Activated T-cell treated with anti-CD3 and anti-CD28 coated beads, Interleukin-2, amount 50 U/mL, for 48 hours (primary cell): ENCODE measurements at regions not wholly inside any gene's neighbourhood (a gene's known extent, or its start where the extent isn't known, plus 50 kb on each side); places are given as distances from the start of the nearest gene placed in this dataset.
"Not testable (repeated sequence)": the region's sequence is repeated elsewhere in the genome, so short reads cannot be mapped to it uniquely, and the experiment has no call there.

Source experiments
- DNase-seq, 2 experiments: peaks; one replicate each; pipeline ENCODE4 v3.0.0-alpha.2; 2020

- DNase-seq = no peak
Measured at GRCh38 chr2:193228276-193228675, 1033.5 kb upstream of the TMEFF2 start.

GRCh38 chr2:193222454-193222853, 1027.7 kb upstream of the TMEFF2 start:
- DNase-seq = no peak

DNA sequence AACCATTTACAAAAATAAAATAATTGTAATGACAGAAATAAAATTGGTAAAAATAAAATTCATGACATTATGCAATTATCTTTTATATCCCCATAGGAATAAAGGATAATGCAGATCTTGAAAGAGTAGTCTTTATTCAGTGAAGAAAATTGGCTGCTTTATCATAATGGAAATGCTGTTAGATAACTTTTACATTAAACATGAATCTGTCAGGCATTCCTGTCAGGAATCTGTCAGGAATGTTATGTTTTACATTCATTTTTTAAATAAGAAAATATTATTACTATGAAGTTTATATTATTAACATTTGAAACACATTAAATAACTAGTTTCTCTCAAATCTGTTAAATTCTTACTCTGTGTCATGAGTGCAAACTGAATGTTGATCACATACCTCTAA, 1024.7 kb upstream of the TMEFF2 start:
- no peak for DNase-seq

GRCh38 chr2:193201583-193201982, 1006.9 kb upstream of the TMEFF2 start:
- DNase-seq = no peak

GRCh38 chr2:193199322-193199721, 1004.6 kb upstream of the TMEFF2 start:
- DNase-seq = no peak

DNA sequence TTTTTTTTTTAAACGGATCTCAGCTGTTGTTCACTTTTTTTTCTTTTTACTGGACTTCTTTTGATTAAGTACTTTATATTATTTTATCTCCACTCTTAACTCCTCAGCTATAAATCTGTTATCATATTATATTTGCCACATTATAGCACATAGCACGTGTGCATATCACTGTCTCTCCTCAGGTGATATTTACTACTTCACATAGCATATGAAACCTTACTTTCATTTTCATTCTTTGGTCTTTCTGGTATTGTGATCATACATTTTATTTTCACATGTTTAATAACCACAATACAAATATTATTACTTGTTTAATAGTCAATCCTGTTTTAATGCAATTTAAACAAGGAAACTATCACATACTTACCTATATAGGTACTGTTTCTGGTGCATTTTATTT, 993.1 kb upstream of the TMEFF2 start:
- DNase-seq = no peak

DNA sequence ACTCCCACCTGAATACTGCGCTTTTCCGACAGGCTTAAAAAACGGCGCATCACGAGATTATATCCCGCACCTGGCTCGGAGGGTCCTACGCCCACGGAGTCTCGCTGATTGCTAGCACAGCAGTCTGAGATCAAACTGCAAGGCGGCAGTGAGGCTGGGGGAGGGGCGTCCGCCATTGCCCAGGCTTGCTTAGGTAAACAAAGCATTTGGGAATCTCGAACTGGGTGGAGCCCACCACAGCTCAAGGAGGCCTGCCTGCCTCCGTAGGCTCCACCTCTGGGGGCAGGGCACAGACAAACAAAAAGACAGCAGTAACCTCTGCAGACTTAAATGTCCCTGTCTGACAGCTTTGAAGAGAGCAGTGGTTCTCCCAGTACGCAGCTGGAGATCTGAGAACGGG, 976.2 kb upstream of the TMEFF2 start:
- not testable (repeated sequence) for DNase-seq

DNA sequence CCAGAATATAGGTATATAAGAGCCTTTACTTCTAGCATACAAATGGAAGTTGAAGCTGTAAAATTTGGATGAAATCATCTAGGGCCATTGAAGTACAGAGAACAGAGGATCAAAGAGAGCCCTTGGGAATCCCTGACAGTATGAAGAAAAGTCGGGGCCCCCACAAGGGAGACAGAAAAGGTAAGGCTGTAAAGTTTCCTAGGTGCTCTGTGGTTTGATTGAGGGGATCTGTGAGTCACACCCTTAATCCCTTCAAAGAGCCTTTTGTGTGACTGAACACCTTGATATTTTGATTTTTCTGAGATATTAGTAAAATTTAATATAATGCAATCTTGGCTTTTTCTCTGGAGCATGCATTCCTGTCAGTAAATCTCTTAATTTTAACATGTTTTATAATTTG, 961.7 kb upstream of the TMEFF2 start:
- DNase-seq = no peak

- DNase-seq = no peak
Measured at GRCh38 chr2:193154076-193154475, 959.3 kb upstream of the TMEFF2 start.

DNA sequence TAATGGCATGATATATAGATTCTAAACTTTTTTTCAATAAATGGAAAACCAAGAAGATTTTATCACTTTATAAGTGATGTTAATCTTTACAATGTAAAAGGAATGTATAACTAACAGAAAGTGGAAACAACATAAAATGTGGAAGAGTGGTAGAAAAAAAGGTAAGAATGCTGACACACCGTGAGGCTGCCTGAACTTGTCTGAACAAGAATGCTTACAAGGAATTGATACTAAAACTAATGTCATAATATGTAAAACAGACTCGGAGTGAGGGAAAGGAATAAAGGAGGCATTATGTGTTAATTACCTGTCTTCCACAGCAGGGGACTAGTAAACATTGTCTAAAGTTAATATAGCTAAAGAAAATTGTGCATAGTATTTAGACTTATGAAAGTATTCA, 958.8 kb upstream of the TMEFF2 start:
- no peak for DNase-seq

GRCh38 chr2:193142467-193142866, 947.7 kb upstream of the TMEFF2 start:
- not testable (repeated sequence) for DNase-seq

DNA sequence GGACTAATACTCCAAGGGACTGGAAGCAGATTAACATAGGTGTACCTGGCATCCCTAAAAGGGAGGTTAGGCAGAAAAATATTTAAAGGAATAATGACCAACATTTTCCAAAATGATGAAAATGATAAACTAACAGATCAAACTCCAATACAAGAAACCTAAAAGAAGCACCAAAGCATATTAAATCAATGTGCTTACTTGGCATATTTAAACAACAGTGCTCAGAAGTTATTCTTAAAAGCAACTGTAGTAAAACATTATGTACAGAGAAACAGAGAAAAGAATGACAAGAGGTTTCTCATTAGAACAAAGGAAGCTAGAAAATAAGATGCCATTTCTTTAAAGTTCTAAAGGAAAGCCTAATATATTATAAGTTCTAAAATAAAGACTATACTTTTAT, 947.3 kb upstream of the TMEFF2 start:
- DNase-seq = no peak

DNA sequence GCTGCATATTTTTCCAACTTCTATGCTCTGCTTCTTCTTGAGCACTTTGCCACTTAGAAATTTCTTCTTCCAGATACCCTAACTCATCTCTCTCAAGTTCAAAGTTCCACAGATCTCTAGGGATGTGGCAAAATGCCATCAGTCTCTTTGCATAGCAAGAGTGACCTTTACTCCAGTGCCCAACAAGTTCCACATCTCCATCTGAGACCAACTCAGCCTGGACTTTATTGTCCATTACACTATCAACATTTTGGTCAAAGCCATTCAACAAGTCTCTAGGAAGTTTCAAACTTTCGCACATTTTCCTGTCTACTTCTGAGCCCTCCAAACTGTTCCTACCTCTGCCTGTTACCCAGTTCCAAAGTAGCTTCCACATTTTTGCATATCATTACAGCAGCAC, 946.2 kb upstream of the TMEFF2 start:
- DNase-seq = not testable (repeated sequence)

- no peak for DNase-seq
Measured at GRCh38 chr2:193124815-193125214, 930.1 kb upstream of the TMEFF2 start.

GRCh38 chr2:193114827-193115226, 920.1 kb upstream of the TMEFF2 start:
- DNase-seq = no peak

DNA sequence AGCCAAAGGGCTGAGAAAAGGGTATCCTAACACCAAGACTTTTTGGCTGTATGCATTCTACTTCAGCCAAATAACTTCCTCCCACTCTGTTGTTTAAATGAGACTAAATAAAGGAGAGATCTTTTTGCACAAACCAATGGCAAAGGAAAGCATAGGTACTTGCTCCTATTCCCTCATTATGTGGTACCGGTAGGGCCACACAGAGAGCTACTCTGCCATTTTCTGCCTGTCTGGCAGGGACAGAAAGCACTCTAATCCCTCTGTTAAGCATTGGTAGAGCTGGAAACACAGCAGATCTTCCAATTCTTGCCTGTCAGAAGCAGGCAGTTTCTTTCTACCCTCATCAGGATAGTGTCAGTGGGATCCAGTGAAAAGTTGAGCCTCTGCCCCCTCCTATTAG, 918.3 kb upstream of the TMEFF2 start:
- no peak for DNase-seq

DNA sequence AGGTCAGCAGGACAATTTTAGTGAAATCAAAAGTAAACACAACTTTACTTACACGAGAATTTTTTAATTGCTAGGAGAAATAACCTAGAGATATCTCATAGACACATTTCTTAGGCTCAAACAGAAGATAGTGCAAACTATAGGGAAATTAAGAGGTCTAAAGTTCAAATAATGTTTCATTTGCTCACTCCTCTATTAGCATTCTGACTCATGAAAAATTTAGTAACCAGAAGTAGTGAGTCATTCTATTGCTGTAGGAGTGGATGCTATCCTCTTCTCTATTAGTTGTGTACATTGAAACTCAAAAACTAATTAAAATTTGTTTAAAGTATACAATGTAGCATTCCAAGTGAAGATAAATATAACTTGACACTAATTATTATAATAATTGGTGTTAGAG, 908.3 kb upstream of the TMEFF2 start:
- no peak for DNase-seq

GRCh38 chr2:193101591-193101990, 906.9 kb upstream of the TMEFF2 start:
- no peak for DNase-seq

- DNase-seq = no peak
Measured at GRCh38 chr2:193088026-193088425, 893.3 kb upstream of the TMEFF2 start.

DNA sequence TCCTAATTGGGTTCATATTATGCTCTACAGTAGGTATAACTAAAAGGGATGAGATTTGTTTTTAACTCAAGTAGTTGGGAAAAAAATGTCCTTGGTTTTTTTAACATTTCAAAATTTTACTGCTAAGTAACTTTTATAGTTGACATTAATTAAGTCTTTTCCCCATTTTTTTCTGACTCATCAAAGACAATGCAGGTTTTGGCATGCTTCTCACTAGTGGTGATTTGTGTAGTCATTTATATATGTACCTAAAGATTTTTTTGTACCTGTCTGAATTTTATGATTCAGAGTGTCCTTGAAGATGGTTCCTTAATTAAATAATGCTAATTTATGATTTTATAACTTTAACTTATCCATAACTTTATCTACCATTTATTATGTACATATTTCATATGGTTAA, 882.3 kb upstream of the TMEFF2 start:
- no peak for DNase-seq

DNA sequence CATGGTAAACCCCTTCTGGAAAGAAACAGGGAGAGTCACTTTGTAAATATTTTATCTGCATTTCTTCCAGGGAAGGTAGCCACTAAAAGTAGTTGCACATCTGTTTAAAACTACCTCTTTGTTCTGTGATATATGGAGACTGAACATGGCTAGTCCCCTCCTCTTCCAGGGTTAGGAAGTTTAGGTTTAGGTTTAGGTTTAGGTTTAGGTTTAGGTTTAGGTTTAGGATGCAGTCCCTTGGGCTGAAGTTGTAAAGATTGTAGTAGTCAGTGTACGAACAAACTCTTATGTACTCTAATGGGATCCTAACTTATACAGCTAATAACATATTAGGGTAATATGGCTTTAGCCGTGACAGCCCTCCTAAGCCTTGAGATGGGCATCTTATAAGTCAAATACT, 880.2 kb upstream of the TMEFF2 start:
- DNase-seq = no peak

DNA sequence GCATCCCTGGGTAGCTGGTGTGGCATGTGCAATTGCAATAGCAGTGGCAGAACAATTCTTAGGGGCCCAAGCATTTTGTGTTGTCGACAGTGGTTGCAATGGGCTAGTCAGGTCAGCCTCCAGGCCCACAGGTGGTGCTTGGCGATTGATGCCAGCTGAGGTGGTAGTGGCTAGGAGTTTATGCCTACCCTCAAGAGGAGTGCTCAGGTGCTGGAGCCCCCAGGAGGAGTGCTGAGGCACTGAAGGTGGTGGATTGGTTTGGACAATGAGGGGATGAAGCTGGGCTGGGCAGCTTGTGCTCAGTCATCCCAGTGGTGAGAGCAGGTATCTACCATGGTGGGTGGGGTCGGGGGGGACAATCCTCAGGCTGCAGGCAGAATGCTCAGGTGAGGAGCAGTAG, 877.9 kb upstream of the TMEFF2 start:
- DNase-seq = no peak

- DNase-seq = not testable (repeated sequence)
Measured at GRCh38 chr2:193025556-193025955, 830.8 kb upstream of the TMEFF2 start.

DNA sequence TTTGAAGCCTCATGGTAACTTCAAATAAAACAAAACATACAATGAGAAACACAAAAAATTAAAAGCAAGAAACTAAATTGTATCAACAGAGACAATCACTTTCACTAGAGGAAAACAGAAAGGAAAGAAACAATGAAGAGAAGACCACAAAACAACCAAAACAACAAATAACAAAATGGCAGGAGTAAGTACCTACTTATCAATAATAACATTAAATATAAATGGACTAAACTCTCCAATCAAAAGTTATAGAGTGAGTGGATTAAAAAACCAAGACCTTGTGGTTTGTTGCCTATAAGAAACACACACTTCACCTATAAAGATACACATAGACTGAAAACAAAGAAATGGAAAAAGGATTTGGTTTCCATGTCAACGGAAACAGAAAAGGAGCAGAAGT, 830.1 kb upstream of the TMEFF2 start:
- no peak for DNase-seq

DNA sequence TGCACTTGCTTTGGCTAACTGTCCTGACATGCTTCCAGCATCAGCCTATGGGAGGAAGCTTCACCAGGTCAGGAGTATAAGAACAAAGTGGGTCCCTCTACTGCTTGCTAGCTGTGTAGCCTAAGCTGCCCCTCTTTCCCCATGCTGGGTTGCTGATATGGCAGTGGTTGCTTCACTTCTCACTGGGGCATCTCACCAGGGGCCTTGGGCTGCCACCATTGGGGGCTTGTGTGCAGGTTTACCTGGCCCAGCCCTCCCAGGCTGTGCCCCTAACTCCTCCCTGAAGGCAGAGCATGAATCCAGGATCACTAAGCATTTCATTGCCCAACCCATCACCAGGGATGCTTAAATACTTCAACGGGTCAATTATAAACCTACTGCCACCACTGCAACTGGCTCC, 817.1 kb upstream of the TMEFF2 start:
- no peak for DNase-seq

GRCh38 chr2:192993059-192993458, 798.3 kb upstream of the TMEFF2 start:
- no peak for DNase-seq
